Spleen (tissue), 11 donors: ENCODE measurements at regions not wholly inside any gene's neighbourhood (a gene's known extent, or its start where the extent isn't known, plus 50 kb on each side); places are given as distances from the start of the nearest gene placed in this dataset.
A peak's percentile ranks its signal among the peaks of the same experiment; 100 is the strongest.

Experiments used
- DNase-seq: peaks from one replicate; pipeline ENCODE4 v3.0.0-alpha.2; 2020
- H3K27ac ChIP-seq, 8 donors: fragments of 200-600 bp; sonication (generic) in 7 of 8; 1 replicate in 4 of 8; 2 replicates in 4 of 8; pipeline versions ENCODE4 v1.5.0 to v1.8.0; 2016 to 2021; ENCODE audit warnings: inconsistent platforms in 4 of 8, mild to moderate bottlenecking in 4 of 8, moderate library complexity in 1 of 8
- H3K27me3 ChIP-seq, 7 donors: fragments of 200-600 bp; sonication (generic) in 6 of 7; replicated peaks in 1 of 7; 1 replicate in 4 of 7; 2 replicates in 3 of 7; pipeline versions ENCODE4 v1.5.0 to v1.8.0; 2016 to 2021; ENCODE audit warnings: inconsistent platforms in 3 of 7, mild to moderate bottlenecking in 1 of 7
- H3K36me3 ChIP-seq, 6 donors: fragments of 200-600 bp; sonication (generic) in 5 of 6; 1 replicate in 4 of 6; 2 replicates in 2 of 6; pipeline versions ENCODE4 v1.5.0 to v1.8.0; 2016 to 2021; ENCODE audit warnings: inconsistent platforms in 2 of 6
- H3K4me1 ChIP-seq, 6 donors: fragments of 200-600 bp; sonication (generic) in 5 of 6; 1 replicate in 3 of 6; 2 replicates in 3 of 6; pipeline versions ENCODE4 v1.5.0 to v1.8.0; 2016 to 2021; ENCODE audit warnings: inconsistent platforms in 3 of 6
- H3K4me3 ChIP-seq, 8 donors: fragments of 200-600 bp; sonication (generic) in 7 of 8; 1 replicate in 4 of 8; 2 replicates in 4 of 8; pipeline versions ENCODE4 v1.5.0 to v1.8.0; 2016 to 2021; ENCODE audit warnings: inconsistent platforms in 4 of 8, mild to moderate bottlenecking in 4 of 8, moderate library complexity in 2 of 8
- H3K9me3 ChIP-seq, 8 donors: fragments of 200-600 bp; sonication (generic) in 7 of 8; 1 replicate in 4 of 8; 2 replicates in 4 of 8; pipeline versions ENCODE4 v1.5.0 to v1.8.0; 2016 to 2021; ENCODE audit warnings: inconsistent platforms in 4 of 8
- POLR2A ChIP-seq, 3 donors: fragments of 450-650 bp; IDR thresholded peaks; one replicate each; pipeline ENCODE4 v1.5.1; 2017; ENCODE audit warnings: antibody characterized with exemption in 3 of 3, mild to moderate bottlenecking in 1 of 3
- POLR2AphosphoS5 ChIP-seq, 3 donors: sonication (generic); formaldehyde crosslinking; IDR thresholded peaks; one replicate each; pipeline ENCODE4 v1.5.1; 2017; ENCODE audit warnings: antibody characterized with exemption in 3 of 3
- WGBS, 5 donors: extraction: QIAGEN DNeasy Blood & Tissue Kit in 3 of 5; methylation state at CpG; one replicate each; pipeline versions ENCODE4 v1.1.5 to v1.1.7; 2013 to 2018; 5-methylcytosine and 5-hydroxymethylcytosine counted together
- intact Hi-C: fragments of 100-400 bp; cut with DNase I; formaldehyde crosslinking; loops from one replicate; pipeline ENCODE4 v1.15.0; 2023; ENCODE audit warnings: low total_unique reads
- TF ChIP-seq, protein P1 (sequence below), 11 experiments: fragments of 200-600 bp in 7 of 11; fragments of 450-650 bp in 4 of 11; sonication (generic) in 4 of 11; IDR thresholded peaks in 8 of 11; conservative IDR thresholded peaks in 3 of 11; 1 replicate in 7 of 11; 2 replicates in 4 of 11; pipeline versions ENCODE4 v1.4.0 to v1.8.0; 2016 to 2021; ENCODE audit warnings: antibody characterized with exemption in 11 of 11, inconsistent platforms in 4 of 11, mild to moderate bottlenecking in 1 of 11
- donor health status: healthy with polysubstance abuse.
- donor health status: DM: no; HTN: no; CAD: no; lungs with moderate emphysema.
- donor health status: DM: no; HTN: no; CAD: no.
- donor health status: Bipolar disorder and iron deficiency.
- donor health status: healthy.
- donor health status: DM: no; HTN: no; CAD: no.
- donor health status: DM: yes; HTN: yes; CAD: no.

DNA sequence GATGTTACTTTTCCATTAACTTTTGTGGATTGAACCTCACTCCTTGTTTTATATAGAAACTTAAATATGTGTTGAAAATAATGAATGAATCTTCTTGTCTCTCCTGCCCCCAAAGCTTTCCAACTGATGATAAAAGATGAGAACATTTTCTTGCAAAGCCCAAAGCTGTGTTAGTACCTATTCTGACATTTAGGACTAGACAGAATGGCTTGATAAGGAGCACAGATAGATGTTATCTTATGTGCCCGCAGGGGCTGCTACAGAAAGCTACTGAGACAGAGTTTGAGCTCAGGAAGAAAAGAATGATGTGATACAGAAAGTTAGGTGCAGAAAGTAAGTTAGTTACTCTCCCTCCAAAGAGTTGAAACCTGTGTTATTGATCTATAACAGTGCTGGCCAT, 109.4 kb upstream of the ATP11B start:
- Histone ChIP-seq H3K4me1 (peaks cover 15 to 24% (median 17%) of the 10 kb centered on the region in 6 donors), H3K27ac (no peak overlapping the region), H3K36me3 (no peaks in the 10 kb centered on the region), H3K9me3 (no peaks in the 10 kb centered on the region), H3K27me3 (peaks cover 2 to 63% (median 22%) of the 10 kb centered on the region in 7 donors), H3K4me3 (no peak overlapping the region)
- no peak for DNase-seq
- intact Hi-C loops = loop anchor here (5.0 kb wide), 1 partner anchor 977 kb away; no protein-coding TSS in a partner anchor
- TF ChIP-seq, protein P1, sequence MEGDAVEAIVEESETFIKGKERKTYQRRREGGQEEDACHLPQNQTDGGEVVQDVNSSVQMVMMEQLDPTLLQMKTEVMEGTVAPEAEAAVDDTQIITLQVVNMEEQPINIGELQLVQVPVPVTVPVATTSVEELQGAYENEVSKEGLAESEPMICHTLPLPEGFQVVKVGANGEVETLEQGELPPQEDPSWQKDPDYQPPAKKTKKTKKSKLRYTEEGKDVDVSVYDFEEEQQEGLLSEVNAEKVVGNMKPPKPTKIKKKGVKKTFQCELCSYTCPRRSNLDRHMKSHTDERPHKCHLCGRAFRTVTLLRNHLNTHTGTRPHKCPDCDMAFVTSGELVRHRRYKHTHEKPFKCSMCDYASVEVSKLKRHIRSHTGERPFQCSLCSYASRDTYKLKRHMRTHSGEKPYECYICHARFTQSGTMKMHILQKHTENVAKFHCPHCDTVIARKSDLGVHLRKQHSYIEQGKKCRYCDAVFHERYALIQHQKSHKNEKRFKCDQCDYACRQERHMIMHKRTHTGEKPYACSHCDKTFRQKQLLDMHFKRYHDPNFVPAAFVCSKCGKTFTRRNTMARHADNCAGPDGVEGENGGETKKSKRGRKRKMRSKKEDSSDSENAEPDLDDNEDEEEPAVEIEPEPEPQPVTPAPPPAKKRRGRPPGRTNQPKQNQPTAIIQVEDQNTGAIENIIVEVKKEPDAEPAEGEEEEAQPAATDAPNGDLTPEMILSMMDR (IDR thresholded peaks at IDR 0.05 in 8 of 11, conservative IDR thresholded peaks at IDR 0.05 in 3 of 11) = peak in 1 of 11 experiments; percentile 41
- TF ChIP-seq POLR2A (IDR thresholded peaks at IDR 0.05) = no peak
- WGBS, 5 donors = 0 to 13% (median 4%) methylated on average over 1 of the region's 1 CpG

DNA sequence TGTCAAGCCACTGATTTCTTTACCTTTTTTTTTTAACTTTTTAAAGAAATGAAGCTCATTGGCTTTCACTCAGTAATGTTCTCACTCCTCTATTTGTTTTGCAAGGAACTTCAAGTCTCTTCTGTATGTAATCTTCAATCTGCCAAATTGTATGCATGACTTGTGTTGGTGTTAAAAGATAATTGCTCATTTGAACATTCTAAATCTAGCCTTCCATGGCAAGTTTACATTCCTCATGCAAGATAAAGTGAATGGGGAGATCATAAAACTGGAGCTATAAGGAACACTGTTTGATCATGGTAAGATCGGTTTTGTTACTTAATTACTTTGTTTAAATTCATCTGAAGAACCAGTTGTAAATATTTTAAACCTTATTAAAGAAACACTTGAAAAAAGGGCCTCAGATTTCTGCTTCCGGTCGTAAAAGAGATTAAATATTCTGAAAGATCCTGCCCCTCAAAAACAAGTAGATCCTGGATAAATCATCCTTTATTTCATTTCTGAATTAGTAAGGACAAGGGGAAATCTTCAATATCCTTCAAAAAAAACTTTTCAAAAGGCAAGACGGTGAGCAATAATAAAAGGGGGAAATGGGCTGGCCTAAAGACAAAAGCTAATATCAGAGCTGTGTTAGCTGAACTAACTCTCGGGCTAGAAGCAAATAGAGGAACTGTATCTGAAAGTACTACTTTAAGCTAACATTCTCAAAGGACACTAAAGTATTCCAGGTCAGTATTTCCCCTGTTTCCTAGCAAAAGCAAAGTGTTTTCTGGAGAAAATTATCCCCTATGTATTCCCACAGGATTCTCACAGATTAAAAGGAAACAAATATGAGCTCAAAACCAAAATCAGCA, 107.0 kb upstream of the ATP11B start:
- WGBS, 5 donors = 51 to 66% (median 52%) methylated on average over 5 of the region's 5 CpGs
- intact Hi-C loops = no loop called here
- no peak for DNase-seq
- H3K36me3 ChIP-seq = no peaks in the 10 kb centered on the region
- H3K27ac ChIP-seq = no peak overlapping the region
- TF ChIP-seq POLR2AphosphoS5 (IDR thresholded peaks at IDR 0.05) = no peak
- TF ChIP-seq POLR2A (IDR thresholded peaks at IDR 0.05) = no peak
- H3K9me3 ChIP-seq = no peaks in the 10 kb centered on the region
- peaks cover 2 to 65% (median 22%) of the 10 kb centered on the region in 7 donors for H3K27me3 ChIP-seq
- H3K4me1 ChIP-seq = peaks cover 15 to 24% (median 17%) of the 10 kb centered on the region in 6 donors
- no peak overlapping the region for H3K4me3 ChIP-seq

DNA sequence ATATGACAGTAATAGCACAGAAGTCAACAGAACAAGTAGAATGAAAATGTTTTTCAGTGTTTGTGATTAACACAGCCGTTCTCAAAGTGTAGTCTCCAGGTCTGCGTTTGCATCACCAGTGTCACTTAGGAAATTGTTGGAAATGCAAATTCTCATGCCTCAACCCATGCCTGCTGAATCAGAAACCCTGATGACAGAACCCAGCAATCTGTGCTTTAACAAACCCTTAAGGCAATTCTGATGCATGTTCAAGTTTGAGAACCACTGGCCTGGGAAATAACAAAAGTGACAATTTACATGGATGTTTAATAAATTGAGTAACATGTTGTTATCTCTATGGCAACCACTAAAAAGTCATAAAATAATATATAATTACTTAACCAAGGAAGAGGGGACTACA, 103.1 kb upstream of the ATP11B start:
- Histone ChIP-seq H3K27me3 (peaks cover 0 to 28% (median 4%) of the 10 kb centered on the region in 7 donors), H3K27ac (no peak overlapping the region), H3K9me3 (no peaks in the 10 kb centered on the region), H3K4me3 (no peak overlapping the region), H3K4me1 (peaks cover 0 to 2% (median 0%) of the 10 kb centered on the region in 6 donors), H3K36me3 (no peaks in the 10 kb centered on the region)
- DNase-seq = no peak
- no peak for TF ChIP-seq POLR2AphosphoS5 (IDR thresholded peaks at IDR 0.05)
- TF ChIP-seq POLR2A (IDR thresholded peaks at IDR 0.05) = no peak
- TF ChIP-seq, protein P1 (IDR thresholded peaks at IDR 0.05 in 8 of 11, conservative IDR thresholded peaks at IDR 0.05 in 3 of 11) = no peak
- WGBS, 5 donors = 61 to 89% (median 77%) methylated on average over 2 of the region's 2 CpGs
- intact Hi-C loops = no loop called here

DNA sequence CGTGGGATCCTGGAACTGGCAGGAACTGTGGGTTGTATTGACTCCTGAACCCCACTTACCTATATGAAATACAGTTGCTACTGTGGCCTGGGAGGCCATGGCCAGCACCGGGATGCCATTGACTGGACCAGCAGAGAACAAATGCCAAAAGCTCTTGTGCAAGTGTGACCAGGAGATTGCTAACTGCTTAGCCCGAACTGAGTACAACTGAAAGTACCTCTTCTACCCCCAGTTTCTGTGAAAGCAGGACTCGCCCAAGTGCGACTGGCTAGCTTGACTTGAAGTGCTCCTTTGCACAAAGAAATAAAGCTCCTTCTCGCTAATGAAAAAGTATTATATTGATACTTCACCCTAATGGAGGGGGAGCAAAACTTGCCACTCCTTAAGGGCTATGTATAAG, 101.3 kb upstream of the ATP11B start:
- intact Hi-C loops = no loop called here
- Histone ChIP-seq H3K4me1 (peaks cover 0 to 2% (median 0%) of the 10 kb centered on the region in 6 donors), H3K27me3 (peaks cover 0 to 16% (median 2%) of the 10 kb centered on the region in 7 donors), H3K36me3 (no peaks in the 10 kb centered on the region), H3K9me3 (no peaks in the 10 kb centered on the region), H3K27ac (peak overlapping the region in 3 of 8 donors; percentile 16 to 41 (median 38)), H3K4me3 (no peak overlapping the region)
- no peak for TF ChIP-seq POLR2A (IDR thresholded peaks at IDR 0.05)
- no peak for TF ChIP-seq POLR2AphosphoS5 (IDR thresholded peaks at IDR 0.05)
- 60 to 90% (median 74%) methylated on average over 6 of the region's 6 CpGs for WGBS, 5 donors
- no peak for DNase-seq

DNA sequence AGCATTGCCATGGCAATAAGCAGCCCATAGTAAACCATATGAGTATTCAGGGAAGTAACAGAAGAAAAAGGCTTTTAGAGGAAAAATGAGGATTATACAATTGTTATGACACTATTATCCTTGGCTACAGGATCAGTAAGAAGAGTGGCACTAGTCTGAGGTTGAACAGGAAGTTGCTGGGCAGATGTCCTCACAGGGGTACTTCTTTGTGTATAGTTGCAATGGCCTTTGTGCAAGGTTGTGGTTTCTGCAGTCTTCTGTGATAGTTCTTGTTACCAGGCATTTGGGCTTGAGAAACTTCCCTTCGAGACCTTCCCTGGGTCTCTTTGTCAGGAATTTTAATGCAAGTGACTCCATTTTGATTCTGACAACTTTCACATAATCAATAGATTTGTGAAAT, 100.6 kb upstream of the ATP11B start:
- intact Hi-C loops = no loop called here
- no peak for DNase-seq
- Histone ChIP-seq H3K27me3 (peaks cover 0 to 9% (median 1%) of the 10 kb centered on the region in 7 donors), H3K4me3 (no peak overlapping the region), H3K9me3 (no peaks in the 10 kb centered on the region), H3K4me1 (peaks cover 0 to 2% (median 0%) of the 10 kb centered on the region in 6 donors), H3K36me3 (no peaks in the 10 kb centered on the region), H3K27ac (peak overlapping the region in 3 of 8 donors; percentile 16 to 41 (median 38))
- WGBS, 5 donors = 30 to 68% (median 47%) methylated on average over 1 of the region's 1 CpG
- TF ChIP-seq POLR2A (IDR thresholded peaks at IDR 0.05) (no peak), POLR2AphosphoS5 (IDR thresholded peaks at IDR 0.05) (peak in 1 of 3 donors; percentile 9)
- TF ChIP-seq, protein P1 (IDR thresholded peaks at IDR 0.05 in 8 of 11, conservative IDR thresholded peaks at IDR 0.05 in 3 of 11) = no peak
